H9 (cell line): ENCODE measurements at regions not wholly inside any gene's neighbourhood (a gene's known extent, or its start where the extent isn't known, plus 50 kb on each side); places are given as distances from the start of the nearest gene placed in this dataset.

Experiments
- DNase-seq: peaks from one replicate; pipeline ENCODE4 v3.0.0-alpha.2; 2017
- H2AFZ ChIP-seq: one replicate; pipeline ENCODE4 v1.6.1; 2013; ENCODE audit warnings: mild to moderate bottlenecking, low read length, control low read depth, moderate library complexity
- H2AK5ac ChIP-seq: 2 replicates; pipeline ENCODE4 v1.6.1; 2013; ENCODE audit warnings: low read length, control low read depth, mixed read lengths; ENCODE audit not compliant: insufficient read length
- H2BK120ac ChIP-seq: one replicate; pipeline ENCODE4 v1.6.1; 2013; ENCODE audit warnings: low read depth, mild to moderate bottlenecking, low read length, control low read depth, inconsistent platforms; ENCODE audit not compliant: poor library complexity, severe bottlenecking
- H2BK12ac ChIP-seq: 2 replicates; pipeline ENCODE4 v1.6.1; 2013; ENCODE audit warnings: low read length, control low read depth, mixed read lengths, low read depth; ENCODE audit not compliant: insufficient read length
- H2BK15ac ChIP-seq: 2 replicates; pipeline ENCODE4 v1.6.1; 2013; ENCODE audit warnings: low read depth, low read length, control low read depth
- H2BK20ac ChIP-seq: one replicate; pipeline ENCODE4 v1.6.1; 2013; ENCODE audit warnings: low read depth, mild to moderate bottlenecking, low read length, control low read depth, inconsistent platforms; ENCODE audit not compliant: poor library complexity, severe bottlenecking
- H2BK5ac ChIP-seq: 2 replicates; pipeline ENCODE4 v1.6.1; 2013; ENCODE audit warnings: low read length, control low read depth, mixed read lengths; ENCODE audit not compliant: insufficient read length
- H3K14ac ChIP-seq: 2 replicates; pipeline ENCODE4 v1.6.1; 2013; ENCODE audit warnings: low read length, control low read depth; ENCODE audit not compliant: insufficient read depth
- H3K18ac ChIP-seq: 2 replicates; pipeline ENCODE4 v1.6.1; 2013; ENCODE audit warnings: low read depth, mild to moderate bottlenecking, mixed read lengths, low read length, control low read depth; ENCODE audit not compliant: insufficient read length
- H3K23ac ChIP-seq: 2 replicates; pipeline ENCODE4 v1.6.1; 2013; ENCODE audit warnings: low read length, control low read depth, mixed read lengths, low read depth; ENCODE audit not compliant: insufficient read length
- H3K23me2 ChIP-seq: 2 replicates; pipeline ENCODE4 v1.6.1; 2013; ENCODE audit warnings: low read depth, mild to moderate bottlenecking, mixed read lengths, low read length, control low read depth; ENCODE audit not compliant: insufficient read length, poor library complexity, severe bottlenecking
- H3K27ac ChIP-seq: 2 replicates; pipeline ENCODE4 v1.5.1; 2013; ENCODE audit warnings: low read length, control low read depth, mixed read lengths, low read depth; ENCODE audit not compliant: insufficient read length
- H3K27me3 ChIP-seq: 2 replicates; pipeline ENCODE4 v1.6.1; 2013; ENCODE audit warnings: low read length, control low read depth, inconsistent platforms; ENCODE audit not compliant: insufficient read depth
- H3K4ac ChIP-seq: 2 replicates; pipeline ENCODE4 v1.6.1; 2013; ENCODE audit warnings: low read depth, mild to moderate bottlenecking, control low read depth, inconsistent platforms, low read length, moderate library complexity
- H3K4me1 ChIP-seq: 2 replicates; pipeline ENCODE4 v1.6.1; 2013; ENCODE audit warnings: low read length, control low read depth, inconsistent platforms; ENCODE audit not compliant: insufficient read depth
- H3K4me2 ChIP-seq: 2 replicates; pipeline ENCODE4 v1.6.1; 2013; ENCODE audit warnings: low read length, control low read depth, mixed read lengths; ENCODE audit not compliant: insufficient read length, insufficient read depth
- H3K56ac ChIP-seq: 2 replicates; pipeline ENCODE4 v1.6.1; 2013; ENCODE audit warnings: low read depth, mild to moderate bottlenecking, mixed read lengths, low read length, control low read depth; ENCODE audit not compliant: insufficient read length
- H3K79me1 ChIP-seq: 2 replicates; pipeline ENCODE4 v1.6.1; 2013; ENCODE audit warnings: low read depth, mild to moderate bottlenecking, moderate library complexity, low read length, control low read depth, inconsistent platforms; ENCODE audit not compliant: insufficient read depth, poor library complexity, severe bottlenecking
- H3K79me2 ChIP-seq: 2 replicates; pipeline ENCODE4 v1.6.1; 2013; ENCODE audit warnings: low read length, control low read depth, inconsistent platforms; ENCODE audit not compliant: insufficient read depth
- H3K9ac ChIP-seq: 2 replicates; pipeline ENCODE4 v1.6.1; 2013; ENCODE audit warnings: low read length, control low read depth, mixed read lengths; ENCODE audit not compliant: insufficient read length; ENCODE audit errors: extremely low read depth
- H3K9me3 ChIP-seq: one replicate; pipeline ENCODE4 v1.6.1; 2013; ENCODE audit warnings: low read depth, low read length, inconsistent platforms; ENCODE audit not compliant: control insufficient read depth
- H3T11ph ChIP-seq: one replicate; pipeline ENCODE4 v1.6.1; 2013; ENCODE audit warnings: mild to moderate bottlenecking, low read length, control low read depth, inconsistent platforms
- H4K20me1 ChIP-seq: one replicate; pipeline ENCODE4 v1.6.1; 2013; ENCODE audit not compliant: control insufficient read depth, insufficient read length, insufficient read depth
- H4K5ac ChIP-seq: 2 replicates; pipeline ENCODE4 v1.6.1; 2013; ENCODE audit warnings: low read depth, mild to moderate bottlenecking, mixed read lengths, low read length, control low read depth; ENCODE audit not compliant: insufficient read length
- H4K8ac ChIP-seq: replicated peaks from 2 replicates; pipeline ENCODE4 v1.6.1; 2013; ENCODE audit warnings: low read length, control low read depth, mixed read lengths, low read depth; ENCODE audit not compliant: insufficient read length
- H4K91ac ChIP-seq: 2 replicates; pipeline ENCODE4 v1.6.1; 2013; ENCODE audit warnings: low read depth, mild to moderate bottlenecking, moderate library complexity, mixed read lengths, low read length, control low read depth; ENCODE audit not compliant: insufficient read length
- H3K27ac Mint-ChIP-seq, 3 experiments: 2 replicates in 2 of 3; 3 replicates in 1 of 3; pipeline ENCODE4 v1.8.0; 2020 to 2021; ENCODE audit warnings: mixed read lengths in 3 of 3, mild to moderate bottlenecking in 1 of 3, moderate library complexity in 1 of 3
- H3K27me3 Mint-ChIP-seq: 2 replicates; pipeline ENCODE4 v1.8.0; 2021; ENCODE audit warnings: low read depth, mild to moderate bottlenecking, moderate library complexity, mixed read lengths
- H3K36me3 Mint-ChIP-seq, 3 experiments: 2 replicates in 2 of 3; 3 replicates in 1 of 3; pipeline ENCODE4 v1.8.0; 2020 to 2021; ENCODE audit warnings: low read depth in 3 of 3, mixed read lengths in 3 of 3; ENCODE audit not compliant: insufficient read depth in 1 of 3
- H3K4me1 Mint-ChIP-seq, 2 experiments: 2 replicates each; pipeline ENCODE4 v1.8.0; 2020; ENCODE audit warnings: mixed read lengths in 2 of 2
- H3K4me3 Mint-ChIP-seq, 2 experiments: 2 replicates in 1 of 2; 3 replicates in 1 of 2; pipeline ENCODE4 v1.8.0; 2020 to 2021; ENCODE audit warnings: mild to moderate bottlenecking in 2 of 2, mixed read lengths in 2 of 2, moderate library complexity in 1 of 2
- H3K9me3 Mint-ChIP-seq, 2 experiments: 2 replicates in 1 of 2; 3 replicates in 1 of 2; pipeline ENCODE4 v1.8.0; 2020; ENCODE audit warnings: mild to moderate bottlenecking in 2 of 2, mixed read lengths in 2 of 2, moderate library complexity in 1 of 2
- CTCF ChIP-seq: fragments of 200-600 bp; sonication (generic); conservative IDR thresholded peaks from 3 replicates; pipeline ENCODE4 v1.8.0; 2021; ENCODE audit warnings: antibody characterized with exemption, mild to moderate bottlenecking
- WGBS: extraction: QIAGEN DNeasy Blood & Tissue Kit; methylation state at CpG from one replicate; pipeline ENCODE4 v1.1.7; 2013; ENCODE audit warnings: missing lambda C conversion rate, low lambda C conversion rate, mixed read lengths; ENCODE audit not compliant: insufficient read length; ENCODE audit errors: extremely low coverage; 5-methylcytosine and 5-hydroxymethylcytosine counted together

DNA sequence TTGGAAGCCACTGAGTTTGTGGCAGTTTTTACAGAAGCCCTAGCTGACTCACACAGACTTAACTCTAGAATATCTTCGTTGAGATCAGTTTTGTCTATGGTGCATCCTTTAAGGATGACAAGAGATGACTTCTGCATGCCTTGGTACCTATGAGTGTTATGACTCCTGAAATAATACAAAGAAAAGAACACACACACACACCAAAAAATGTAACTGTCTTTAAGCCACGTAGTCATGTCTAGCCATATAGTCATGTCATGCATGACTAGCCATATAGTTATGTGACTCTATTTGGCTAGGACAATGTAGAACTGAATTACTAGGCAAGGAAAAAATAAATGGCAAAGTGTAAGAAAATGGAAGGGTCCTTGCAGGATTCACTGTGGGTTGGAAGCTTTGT, 447.8 kb downstream of the NLGN4X start:
- no peaks in the 10 kb centered on the region for H3K79me1 ChIP-seq
- TF ChIP-seq CTCF: no peak

More for the DNA sequence above, 447.8 kb downstream of the NLGN4X start:
- Histone ChIP-seq H2BK15ac (no peak overlapping the region), H3K14ac (no peak overlapping the region), H3K27ac (no peak overlapping the region), H3K9me3 (no peaks in the 10 kb centered on the region), H3K4ac (no peak overlapping the region), H4K91ac (no peak overlapping the region), H3K18ac (no peak overlapping the region), H3K4me1 (no peaks in the 10 kb centered on the region), H2BK120ac (no peak overlapping the region), H3K23ac (no peak overlapping the region), H2BK20ac (no peak overlapping the region), H2AK5ac (no peak overlapping the region), H3K9ac (no peak overlapping the region), H3K56ac (no peak overlapping the region), H3K23me2 (no peaks in the 10 kb centered on the region), H2AFZ (no peak overlapping the region), H4K8ac (no peak overlapping the region), H3T11ph (no peak overlapping the region), H4K5ac (no peak overlapping the region), H3K4me2 (no peak overlapping the region), H3K27me3 (no peaks in the 10 kb centered on the region), H3K79me2 (no peaks in the 10 kb centered on the region), H2BK5ac (no peak overlapping the region), H4K20me1 (no peaks in the 10 kb centered on the region), H2BK12ac (no peak overlapping the region)
- no peaks in the 10 kb centered on the region for H3K36me3 Mint-ChIP-seq
- H3K27me3 Mint-ChIP-seq: no peaks in the 10 kb centered on the region
- H3K27ac Mint-ChIP-seq: no peak overlapping the region
- no peaks in the 10 kb centered on the region for H3K4me1 Mint-ChIP-seq
- H3K4me3 Mint-ChIP-seq: no peak overlapping the region
- H3K9me3 Mint-ChIP-seq: peaks cover 0 to 3% of the 10 kb centered on the region in 2 experiments; a peak in 2 of 5 replicates
- DNase-seq: no peak
- WGBS: no CpG with 5 or more reads among the region's 2 CpGs
